ENCODE measurements at regions not wholly inside any gene's neighbourhood (a gene's known extent, or its start where the extent isn't known, plus 50 kb on each side); places are given as distances from the start of the nearest gene placed in this dataset.

DNA sequence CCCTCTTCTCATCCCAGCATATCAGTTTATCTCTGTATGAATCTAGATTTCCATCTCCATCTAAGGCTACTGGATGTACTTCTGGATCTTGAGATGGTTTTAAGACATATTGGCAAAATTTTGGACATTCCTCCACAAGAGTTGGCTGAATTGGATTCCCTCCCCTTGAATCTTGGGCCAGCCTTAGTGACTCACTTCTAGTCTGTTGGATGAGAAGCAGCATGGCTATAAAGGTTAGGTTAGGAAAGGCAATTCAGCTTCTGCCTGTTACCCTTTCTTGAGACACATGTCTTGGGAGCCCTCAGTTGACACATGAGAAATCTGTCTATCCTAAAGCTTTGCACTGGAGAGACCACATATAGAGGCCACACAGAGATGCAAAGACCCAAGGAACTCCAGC is 73.0 kb upstream of the PGR start:
- no peak overlapping the region for H3K27ac ChIP-seq
- no peak for DNase-seq
- H3K4me1 ChIP-seq (replicated peaks in 1 of 2), result no peaks in the 10 kb centered on the region
- H3K27me3 ChIP-seq, result no peaks in the 10 kb centered on the region
- intact Hi-C loops (cut with DNase I), result no loop called here
- H3K36me3 ChIP-seq (replicated peaks in 1 of 2), result no peaks in the 10 kb centered on the region
- no peak overlapping the region for H3K4me3 ChIP-seq
- no peaks in the 10 kb centered on the region for H3K9me3 ChIP-seq (replicated peaks in 1 of 3)
- TF ChIP-seq POLR2A (IDR thresholded peaks at IDR 0.05), result no peak
- TF ChIP-seq, protein P1, sequence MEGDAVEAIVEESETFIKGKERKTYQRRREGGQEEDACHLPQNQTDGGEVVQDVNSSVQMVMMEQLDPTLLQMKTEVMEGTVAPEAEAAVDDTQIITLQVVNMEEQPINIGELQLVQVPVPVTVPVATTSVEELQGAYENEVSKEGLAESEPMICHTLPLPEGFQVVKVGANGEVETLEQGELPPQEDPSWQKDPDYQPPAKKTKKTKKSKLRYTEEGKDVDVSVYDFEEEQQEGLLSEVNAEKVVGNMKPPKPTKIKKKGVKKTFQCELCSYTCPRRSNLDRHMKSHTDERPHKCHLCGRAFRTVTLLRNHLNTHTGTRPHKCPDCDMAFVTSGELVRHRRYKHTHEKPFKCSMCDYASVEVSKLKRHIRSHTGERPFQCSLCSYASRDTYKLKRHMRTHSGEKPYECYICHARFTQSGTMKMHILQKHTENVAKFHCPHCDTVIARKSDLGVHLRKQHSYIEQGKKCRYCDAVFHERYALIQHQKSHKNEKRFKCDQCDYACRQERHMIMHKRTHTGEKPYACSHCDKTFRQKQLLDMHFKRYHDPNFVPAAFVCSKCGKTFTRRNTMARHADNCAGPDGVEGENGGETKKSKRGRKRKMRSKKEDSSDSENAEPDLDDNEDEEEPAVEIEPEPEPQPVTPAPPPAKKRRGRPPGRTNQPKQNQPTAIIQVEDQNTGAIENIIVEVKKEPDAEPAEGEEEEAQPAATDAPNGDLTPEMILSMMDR (IDR thresholded peaks at IDR 0.05), result no peak

- Histone ChIP-seq H3K27me3 (no peaks in the 10 kb centered on the region), H3K36me3 (replicated peaks in 1 of 2) (no peaks in the 10 kb centered on the region), H3K9me3 (replicated peaks in 1 of 3) (no peaks in the 10 kb centered on the region), H3K4me1 (replicated peaks in 1 of 2) (no peaks in the 10 kb centered on the region), H3K4me3 (no peak overlapping the region), H3K27ac (no peak overlapping the region)
- 75 to 87% (median 80%) methylated on average over 2 of the region's 2 CpGs for WGBS, 4 donors
- intact Hi-C loops (cut with DNase I), result no loop called here
- no peak for DNase-seq
- TF ChIP-seq POLR2A (IDR thresholded peaks at IDR 0.05), result no peak
- TF ChIP-seq, protein P1 (IDR thresholded peaks at IDR 0.05), result no peak
Measured at GRCh38 chr11:101199416-101199815, 69.8 kb upstream of the PGR start.

DNA sequence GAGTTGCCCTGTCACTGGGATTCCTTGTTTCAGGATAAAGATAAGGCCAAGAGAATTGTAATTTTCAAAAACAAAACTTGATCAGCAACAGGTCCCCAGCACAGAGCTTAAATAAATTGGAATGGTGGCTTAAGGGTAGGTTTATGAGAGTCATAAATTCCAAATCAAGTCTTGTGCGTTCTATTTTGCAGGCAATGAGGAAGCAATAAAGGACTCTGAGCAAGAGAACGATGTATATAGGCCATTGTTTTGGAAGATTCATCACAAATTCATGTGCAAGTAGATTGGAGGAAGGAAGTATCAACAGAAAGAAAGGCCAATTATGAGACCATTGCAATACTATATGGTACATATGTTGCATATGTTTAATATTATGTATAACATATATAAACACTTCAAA is 65.7 kb upstream of the PGR start:
- H3K4me3 ChIP-seq, result no peak overlapping the region
- H3K36me3 ChIP-seq (replicated peaks in 1 of 2), result no peaks in the 10 kb centered on the region
- WGBS, 4 donors, result 34 to 72% (median 50%) methylated on average over 2 of the region's 2 CpGs
- TF ChIP-seq, protein P1 (IDR thresholded peaks at IDR 0.05), result no peak
- no peak for TF ChIP-seq POLR2A (IDR thresholded peaks at IDR 0.05)
- no peak overlapping the region for H3K27ac ChIP-seq
- H3K27me3 ChIP-seq, result no peaks in the 10 kb centered on the region
- H3K9me3 ChIP-seq (replicated peaks in 1 of 3), result no peaks in the 10 kb centered on the region
- DNase-seq, result no peak
- intact Hi-C loops (cut with DNase I), result no loop called here
- no peaks in the 10 kb centered on the region for H3K4me1 ChIP-seq (replicated peaks in 1 of 2)

- Histone ChIP-seq H3K27me3 (no peaks in the 10 kb centered on the region), H3K4me3 (no peak overlapping the region), H3K9me3 (replicated peaks in 1 of 3) (no peaks in the 10 kb centered on the region), H3K27ac (no peak overlapping the region), H3K36me3 (replicated peaks in 1 of 2) (no peaks in the 10 kb centered on the region), H3K4me1 (replicated peaks in 1 of 2) (no peaks in the 10 kb centered on the region)
- intact Hi-C loops (cut with DNase I), result no loop called here
- WGBS, 4 donors, result 74 to 85% (median 82%) methylated on average over 2 of the region's 2 CpGs
- TF ChIP-seq, protein P1 (IDR thresholded peaks at IDR 0.05), result no peak
- no peak for TF ChIP-seq POLR2A (IDR thresholded peaks at IDR 0.05)
- no peak for DNase-seq
Measured at GRCh38 chr11:101188801-101189200, 59.2 kb upstream of the PGR start.

Measured in adrenal gland (tissue), 9 donors.